Stomach smooth muscle (tissue), 2 donors: ENCODE measurements at regions not wholly inside any gene's neighbourhood (a gene's known extent, or its start where the extent isn't known, plus 50 kb on each side); places are given as distances from the start of the nearest gene placed in this dataset.

Experiments used
- H3K27ac ChIP-seq: one replicate; pipeline ENCODE4 v1.7.0; 2013; ENCODE audit warnings: mild to moderate bottlenecking, low read length, inconsistent platforms
- H3K27me3 ChIP-seq, 2 donors: one replicate each; pipeline ENCODE4 v1.7.0; 2013; ENCODE audit warnings: low read length in 2 of 2; ENCODE audit not compliant: insufficient read depth in 2 of 2, control insufficient read depth in 1 of 2
- H3K36me3 ChIP-seq, 2 donors: one replicate each; pipeline ENCODE4 v1.7.0; 2013; ENCODE audit warnings: low read length in 2 of 2; ENCODE audit not compliant: control insufficient read depth in 2 of 2, insufficient read depth in 2 of 2
- H3K4me1 ChIP-seq: one replicate; pipeline ENCODE4 v1.7.0; 2013; ENCODE audit warnings: low read length; ENCODE audit not compliant: control insufficient read depth, insufficient read depth
- H3K4me3 ChIP-seq, 2 donors: one replicate each; pipeline ENCODE4 v1.7.0; 2013; ENCODE audit warnings: low read length in 2 of 2
- H3K9ac ChIP-seq, 2 donors: one replicate each; pipeline ENCODE4 v1.7.0; 2013; ENCODE audit warnings: low read length in 2 of 2, mild to moderate bottlenecking in 1 of 2
- H3K9me3 ChIP-seq, 2 donors: one replicate each; pipeline ENCODE4 v1.7.0; 2013; ENCODE audit warnings: low read length in 2 of 2; ENCODE audit not compliant: control insufficient read depth in 2 of 2
- donor health status: healthy.
- donor health status: Pancreatic carcinoma.

DNA sequence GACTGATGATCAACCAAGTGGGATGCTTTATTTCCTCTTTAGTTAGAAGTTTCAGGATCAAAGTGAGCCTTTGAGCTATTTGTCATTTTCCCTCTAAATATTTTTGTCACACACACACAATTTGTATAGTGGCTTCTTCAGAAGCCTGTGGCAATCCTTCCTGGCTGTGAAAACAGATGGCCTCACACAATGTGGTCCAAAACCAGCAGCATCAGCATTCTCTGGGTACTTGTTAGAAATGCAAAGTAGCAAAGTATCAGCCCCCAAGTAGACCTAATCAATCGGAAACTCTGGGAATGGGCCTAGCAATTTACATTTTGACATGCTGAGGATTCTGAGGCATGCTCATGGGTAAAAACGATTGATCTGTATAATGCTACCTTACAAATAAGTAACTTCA lies 115.9 kb downstream of the PAX1 start:
- Histone ChIP-seq H3K9ac (no peak overlapping the region), H3K36me3 (no peaks in the 10 kb centered on the region), H3K4me1 (no peaks in the 10 kb centered on the region), H3K4me3 (no peak overlapping the region), H3K27ac (no peak overlapping the region), H3K9me3 (no peaks in the 10 kb centered on the region), H3K27me3 (no peaks in the 10 kb centered on the region)

DNA sequence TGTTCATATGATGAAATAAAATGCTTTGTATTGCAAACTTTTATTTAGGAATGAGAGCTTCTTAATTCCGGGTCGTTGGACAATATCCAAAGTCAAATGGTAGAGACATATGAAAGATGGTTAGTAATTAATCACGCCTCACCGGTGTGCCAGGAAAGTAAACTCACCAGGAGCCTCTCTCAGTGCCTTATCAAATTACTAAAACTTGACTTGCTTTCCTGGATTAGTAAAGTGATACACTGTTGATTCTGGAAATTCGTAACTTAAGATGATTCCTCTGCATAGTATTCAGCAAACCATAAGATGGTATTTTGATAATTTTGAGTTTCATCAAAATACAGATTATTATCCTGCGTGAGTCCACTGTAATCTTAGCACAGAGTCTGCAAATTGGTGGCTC lies 115.2 kb downstream of the PAX1 start:
- Histone ChIP-seq H3K27ac (no peak overlapping the region), H3K9ac (no peak overlapping the region), H3K36me3 (no peaks in the 10 kb centered on the region), H3K9me3 (no peaks in the 10 kb centered on the region), H3K4me3 (no peak overlapping the region), H3K27me3 (no peaks in the 10 kb centered on the region), H3K4me1 (no peaks in the 10 kb centered on the region)

- Histone ChIP-seq H3K27me3 (no peaks in the 10 kb centered on the region), H3K4me3 (no peak overlapping the region), H3K9me3 (no peaks in the 10 kb centered on the region), H3K27ac (no peak overlapping the region), H3K9ac (no peak overlapping the region), H3K4me1 (no peaks in the 10 kb centered on the region), H3K36me3 (no peaks in the 10 kb centered on the region)
These were observed 114.6 kb downstream of the PAX1 start for GRCh38 chr20:21820045-21820444.

- Histone ChIP-seq H3K4me1 (no peaks in the 10 kb centered on the region), H3K9ac (no peak overlapping the region), H3K27me3 (peaks cover 0 to 7% of the 10 kb centered on the region in 2 donors), H3K9me3 (no peaks in the 10 kb centered on the region), H3K4me3 (no peak overlapping the region), H3K36me3 (no peaks in the 10 kb centered on the region), H3K27ac (no peak overlapping the region)
These were observed 106.9 kb downstream of the PAX1 start for GRCh38 chr20:21812379-21812778.

GRCh38 chr20:21809961-21810523 lies 104.6 kb downstream of the PAX1 start:
- H3K4me3 ChIP-seq = no peak overlapping the region

DNA sequence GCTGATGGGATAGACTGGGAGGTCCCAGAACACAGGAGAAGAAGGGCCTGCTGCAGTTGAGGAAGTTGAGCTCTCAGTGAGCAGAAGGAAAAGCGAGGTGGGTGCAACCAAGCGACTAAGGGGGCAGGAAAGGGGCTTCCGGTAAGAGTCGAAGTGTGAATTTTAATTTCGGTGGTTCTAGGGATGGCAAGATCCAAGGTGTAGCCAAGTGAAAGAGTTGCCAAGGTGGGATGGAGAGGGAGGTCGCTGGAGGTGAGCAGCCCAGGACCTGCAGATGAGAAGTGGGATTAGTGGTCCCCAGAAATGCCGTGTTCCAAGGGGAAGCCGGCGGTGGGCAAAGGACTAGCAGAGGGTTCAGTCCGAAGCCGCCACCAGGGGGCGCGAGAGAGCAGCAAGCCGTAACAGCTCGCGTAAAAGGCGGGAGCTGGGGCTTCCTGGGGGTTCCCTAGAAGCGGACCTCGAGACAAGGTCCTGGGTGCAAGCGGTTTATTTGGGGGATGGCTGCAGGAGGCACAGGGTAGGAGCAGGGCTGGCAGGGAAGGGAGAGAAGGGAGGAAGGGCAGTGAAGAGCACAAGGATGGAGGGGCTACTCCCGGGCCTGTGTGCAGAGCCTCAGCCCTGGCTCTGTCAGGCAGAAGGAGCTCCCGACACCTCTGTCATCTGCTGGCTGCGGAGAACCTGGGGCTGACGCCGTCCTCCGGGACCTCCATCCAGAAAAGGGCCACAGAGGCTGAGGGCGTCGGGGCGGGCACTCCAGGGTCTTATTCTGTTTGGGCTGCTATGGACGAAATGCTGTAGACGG lies 103.6 kb downstream of the PAX1 start:
- Histone ChIP-seq H3K4me3 (no peak overlapping the region), H3K9ac (no peak overlapping the region), H3K4me1 (no peaks in the 10 kb centered on the region)

More at GRCh38 chr20:21809961-21810523, 104.6 kb downstream of the PAX1 start:
- Histone ChIP-seq H3K4me1 (no peaks in the 10 kb centered on the region), H3K9me3 (no peaks in the 10 kb centered on the region), H3K27ac (no peak overlapping the region), H3K9ac (no peak overlapping the region), H3K27me3 (peaks cover 0 to 7% of the 10 kb centered on the region in 2 donors), H3K36me3 (no peaks in the 10 kb centered on the region)

GRCh38 chr20:21808139-21808538 lies 102.7 kb downstream of the PAX1 start:
- Histone ChIP-seq H3K36me3 (no peaks in the 10 kb centered on the region), H3K27me3 (peaks cover 0 to 7% of the 10 kb centered on the region in 2 donors), H3K9me3 (no peaks in the 10 kb centered on the region), H3K4me1 (no peaks in the 10 kb centered on the region), H3K4me3 (no peak overlapping the region), H3K9ac (no peak overlapping the region), H3K27ac (no peak overlapping the region)

More for the DNA sequence above, 103.6 kb downstream of the PAX1 start:
- Histone ChIP-seq H3K9me3 (no peaks in the 10 kb centered on the region), H3K27me3 (peaks cover 0 to 7% of the 10 kb centered on the region in 2 donors), H3K27ac (no peak overlapping the region), H3K36me3 (no peaks in the 10 kb centered on the region)

DNA sequence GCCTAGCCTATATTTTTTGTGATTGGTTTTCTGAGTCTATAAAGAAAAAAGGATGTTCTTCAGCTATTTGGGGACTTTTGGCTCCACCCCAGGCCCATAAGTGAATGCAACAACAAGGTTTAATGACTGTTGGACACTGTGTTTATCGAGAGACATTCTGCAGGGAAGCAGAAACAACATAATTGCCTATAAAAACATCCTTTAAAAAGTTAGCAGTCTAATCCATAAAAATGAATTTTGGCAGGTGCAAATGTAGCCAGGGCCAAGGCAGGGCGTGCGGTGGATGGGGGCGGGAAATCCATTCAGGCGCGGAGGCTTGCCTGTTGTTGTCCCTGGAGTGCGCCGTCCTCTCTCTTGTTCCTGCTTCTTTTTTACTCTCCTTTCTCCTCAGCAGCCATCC lies 99.3 kb downstream of the PAX1 start:
- no peak overlapping the region for H3K9ac ChIP-seq
- no peak overlapping the region for H3K4me3 ChIP-seq
- H3K36me3 ChIP-seq = no peaks in the 10 kb centered on the region
- no peaks in the 10 kb centered on the region for H3K4me1 ChIP-seq
- H3K27me3 ChIP-seq = peaks cover 2 to 7% of the 10 kb centered on the region in 2 donors
- H3K9me3 ChIP-seq = no peaks in the 10 kb centered on the region
- no peak overlapping the region for H3K27ac ChIP-seq

- H3K36me3 ChIP-seq = no peaks in the 10 kb centered on the region
- no peaks in the 10 kb centered on the region for H3K4me1 ChIP-seq
These were observed 95.7 kb downstream of the PAX1 start for GRCh38 chr20:21801193-21801592.

DNA sequence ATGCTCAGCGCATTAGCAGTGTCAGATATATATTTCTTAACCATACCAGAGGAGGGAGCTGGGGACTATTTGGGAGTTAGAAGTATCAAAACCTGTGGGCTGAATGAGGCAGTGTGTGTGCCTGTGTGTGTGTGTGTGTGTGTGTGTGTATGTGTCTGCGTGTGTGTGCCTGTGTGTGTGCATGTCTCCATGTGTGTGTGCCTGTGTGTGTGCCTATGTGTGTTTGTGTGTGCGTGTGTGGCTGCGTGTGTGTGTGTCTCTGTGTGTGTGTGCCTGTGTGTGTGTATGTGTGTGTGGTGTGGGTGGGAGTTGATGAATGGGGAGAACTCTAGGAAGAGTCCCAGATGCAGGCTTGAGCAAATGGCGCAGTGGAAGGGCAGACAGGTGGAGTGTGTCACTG lies 92.9 kb downstream of the PAX1 start:
- Histone ChIP-seq H3K36me3 (no peaks in the 10 kb centered on the region), H3K4me1 (no peaks in the 10 kb centered on the region), H3K27ac (no peak overlapping the region), H3K9ac (no peak overlapping the region), H3K9me3 (peaks cover 0 to 3% of the 10 kb centered on the region in 2 donors), H3K4me3 (no peak overlapping the region), H3K27me3 (peaks cover 0 to 2% of the 10 kb centered on the region in 2 donors)

More at GRCh38 chr20:21801193-21801592, 95.7 kb downstream of the PAX1 start:
- Histone ChIP-seq H3K27me3 (peaks cover 0 to 2% of the 10 kb centered on the region in 2 donors), H3K9ac (no peak overlapping the region), H3K27ac (no peak overlapping the region), H3K9me3 (no peaks in the 10 kb centered on the region), H3K4me3 (no peak overlapping the region)

DNA sequence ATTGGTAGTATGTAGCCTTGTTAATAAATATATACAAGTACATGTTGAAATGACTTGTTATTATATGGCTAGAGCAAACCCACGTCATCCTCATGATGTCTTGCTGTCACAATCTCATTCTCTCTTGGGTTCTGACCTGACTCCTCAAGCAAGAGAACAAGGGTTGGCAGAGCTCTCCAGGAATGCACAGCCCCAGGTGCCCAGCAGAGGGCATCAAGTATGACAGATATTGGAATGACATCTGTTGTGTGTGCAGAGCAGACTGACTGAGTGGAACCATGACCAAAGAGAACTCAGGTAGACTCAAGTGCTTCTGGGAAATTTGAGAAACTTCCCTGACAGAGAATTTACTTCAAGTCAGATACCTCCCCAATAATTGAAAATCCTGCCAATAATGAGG lies 90.6 kb downstream of the PAX1 start:
- H3K36me3 ChIP-seq = no peaks in the 10 kb centered on the region
- peaks cover 0 to 3% of the 10 kb centered on the region in 2 donors for H3K9me3 ChIP-seq
- H3K27ac ChIP-seq = no peak overlapping the region
- H3K4me3 ChIP-seq = no peak overlapping the region
- H3K9ac ChIP-seq = no peak overlapping the region
- peaks cover 0 to 3% of the 10 kb centered on the region in 2 donors for H3K27me3 ChIP-seq
- no peaks in the 10 kb centered on the region for H3K4me1 ChIP-seq
